ENCODE measurements at regions not wholly inside any gene's neighbourhood (a gene's known extent, or its start where the extent isn't known, plus 50 kb on each side); places are given as distances from the start of the nearest gene placed in this dataset.
"Not testable (repeated sequence)": the region's sequence is repeated elsewhere in the genome, so short reads cannot be mapped to it uniquely, and the experiment has no call there.

- no peak for DNase-seq
Measured at GRCh38 chr13:65585346-65585745, 1644.8 kb downstream of the PCDH9 start.

- no peak for DNase-seq
Measured at GRCh38 chr13:65584126-65584525, 1646.0 kb downstream of the PCDH9 start.

GRCh38 chr13:65582160-65582559 is 1648.0 kb downstream of the PCDH9 start:
- no peak for DNase-seq

- not testable (repeated sequence) for DNase-seq
Measured at GRCh38 chr13:65564561-65564960, 1665.6 kb downstream of the PCDH9 start.

- no peak for DNase-seq
Measured at GRCh38 chr13:65562305-65562704, 1667.8 kb downstream of the PCDH9 start.

- no peak for DNase-seq
Measured at GRCh38 chr13:65560936-65561335, 1669.2 kb downstream of the PCDH9 start.

GRCh38 chr13:65555962-65556361 is 1674.2 kb downstream of the PCDH9 start:
- DNase-seq: no peak

GRCh38 chr13:65553096-65553727 is 1676.9 kb downstream of the PCDH9 start:
- no peak for DNase-seq

GRCh38 chr13:65551208-65551607 is 1678.9 kb downstream of the PCDH9 start:
- DNase-seq: no peak

- no peak for DNase-seq
Measured at GRCh38 chr13:65540175-65540574, 1690.0 kb downstream of the PCDH9 start.

GRCh38 chr13:65535370-65535769 is 1694.8 kb downstream of the PCDH9 start:
- DNase-seq: no peak

- DNase-seq: no peak
Measured at GRCh38 chr13:65532231-65532630, 1697.9 kb downstream of the PCDH9 start.

GRCh38 chr13:65530688-65531087 is 1699.4 kb downstream of the PCDH9 start:
- no peak for DNase-seq

GRCh38 chr13:65529541-65529940 is 1700.6 kb downstream of the PCDH9 start:
- no peak for DNase-seq

- DNase-seq: no peak
Measured at GRCh38 chr13:65508745-65509144, 1721.4 kb downstream of the PCDH9 start.

- DNase-seq: no peak
Measured at GRCh38 chr13:65508338-65508737, 1721.8 kb downstream of the PCDH9 start.

- no peak for DNase-seq
Measured at GRCh38 chr13:65505941-65506340, 1724.2 kb downstream of the PCDH9 start.

- DNase-seq: no peak
Measured at GRCh38 chr13:65504213-65504612, 1725.9 kb downstream of the PCDH9 start.

GRCh38 chr13:65500481-65500880 is 1729.7 kb downstream of the PCDH9 start:
- DNase-seq: no peak

- no peak for DNase-seq
Measured at GRCh38 chr13:65499256-65499655, 1730.9 kb downstream of the PCDH9 start.

GRCh38 chr13:65497265-65497664 is 1732.9 kb downstream of the PCDH9 start:
- no peak for DNase-seq

GRCh38 chr13:65490725-65491124 is 1739.4 kb downstream of the PCDH9 start:
- DNase-seq: not testable (repeated sequence)

GRCh38 chr13:65488606-65489005 is 1741.5 kb downstream of the PCDH9 start:
- DNase-seq: no peak

- DNase-seq: no peak
Measured at GRCh38 chr13:65479692-65480091, 1750.4 kb downstream of the PCDH9 start.

GRCh38 chr13:65473196-65473595 is 1756.9 kb downstream of the PCDH9 start:
- DNase-seq: no peak

Measured in NCI-H2107 (cell line).